IMR-90 (cell line): ENCODE measurements at regions not wholly inside any gene's neighbourhood (a gene's known extent, or its start where the extent isn't known, plus 50 kb on each side); places are given as distances from the start of the nearest gene placed in this dataset.

Source experiments
- ATAC-seq: fragments of 200-7000 bp; cut with Tn5 transposase; 2 replicates; pipeline ENCODE4 v1.9.1; 2020; ENCODE audit warnings: low read depth, mild to moderate bottlenecking, moderate library complexity
- BruUV-seq: library from RNA; stranded (reverse); fragments of 400-500 nt; replicated peaks from 2 replicates; lab custom pipeline; 2021; lab: Mats Ljungman, UMichigan
- CTCF ChIA-PET: fragments of 300-600 bp; formaldehyde crosslinking; extraction: SDS; loops from one replicate; lab custom pipeline; 2021; ENCODE audit warnings: antibody characterized with exemption; lab: Yijun Ruan, JAX
- POLR2A ChIA-PET: fragments of 300-600 bp; sonication (Branson Sonifier 250); formaldehyde crosslinking; loops from one replicate; lab custom pipeline; 2022; ENCODE audit warnings: antibody characterized with exemption; ENCODE audit not compliant: unreplicated experiment; lab: Charles Lee
- DNase-seq: peaks from one replicate; pipeline ENCODE4 v3.0.0; 2013
- H2AFZ ChIP-seq: replicated peaks from 2 replicates; pipeline ENCODE3; 2013; ENCODE audit warnings: low read length, mild to moderate bottlenecking; ENCODE audit not compliant: poor library complexity
- H2AK5ac ChIP-seq: 2 replicates; pipeline ENCODE4 v1.6.1; 2013; ENCODE audit warnings: low read depth, low read length, inconsistent platforms
- H2AK9ac ChIP-seq: replicated peaks from 2 replicates; pipeline ENCODE3; 2013; ENCODE audit warnings: mild to moderate bottlenecking, low read depth, low read length, moderate library complexity; ENCODE audit not compliant: poor library complexity
- H2BK120ac ChIP-seq: 2 replicates; pipeline ENCODE4 v1.6.1; 2013; ENCODE audit warnings: low read depth, low read length, inconsistent platforms
- H2BK15ac ChIP-seq: 3 replicates; pipeline ENCODE4 v1.6.1; 2013; ENCODE audit warnings: low read depth, low read length, inconsistent platforms
- H2BK20ac ChIP-seq: 2 replicates; pipeline ENCODE4 v1.6.1; 2013; ENCODE audit warnings: low read depth, mild to moderate bottlenecking, inconsistent platforms, low read length, moderate library complexity
- H2BK5ac ChIP-seq: 2 replicates; pipeline ENCODE4 v1.6.1; 2013; ENCODE audit warnings: mild to moderate bottlenecking, low read depth, low read length, inconsistent platforms; ENCODE audit not compliant: poor library complexity, severe bottlenecking
- H3K14ac ChIP-seq: replicated peaks from 2 replicates; pipeline ENCODE4 v1.6.1; 2013; ENCODE audit warnings: low read depth, low read length, inconsistent platforms
- H3K18ac ChIP-seq: 2 replicates; pipeline ENCODE4 v1.6.1; 2013; ENCODE audit warnings: low read depth, low read length, control low read depth
- H3K23ac ChIP-seq: 2 replicates; pipeline ENCODE4 v1.6.1; 2013; ENCODE audit warnings: low read depth, low read length, inconsistent platforms
- H3K27ac ChIP-seq: 2 replicates; pipeline ENCODE4 v1.5.1; 2013; ENCODE audit warnings: mild to moderate bottlenecking, control low read depth, low read length; ENCODE audit not compliant: insufficient read depth
- H3K27me3 ChIP-seq: 2 replicates; pipeline ENCODE4 v1.6.1; 2013; ENCODE audit warnings: low read length; ENCODE audit not compliant: control insufficient read depth, insufficient read depth
- H3K36me3 ChIP-seq: 2 replicates; pipeline ENCODE4 v1.6.1; 2013; ENCODE audit warnings: low read length, mixed read lengths; ENCODE audit not compliant: control insufficient read depth, insufficient read depth
- H3K4ac ChIP-seq: 2 replicates; pipeline ENCODE4 v1.6.1; 2013; ENCODE audit warnings: low read depth, low read length, inconsistent platforms
- H3K4me1 ChIP-seq: 2 replicates; pipeline ENCODE4 v1.6.1; 2013; ENCODE audit warnings: low read length, mixed read lengths; ENCODE audit not compliant: control insufficient read depth, insufficient read depth
- H3K4me2 ChIP-seq: 2 replicates; pipeline ENCODE4 v1.6.1; 2013; ENCODE audit warnings: low read depth, mild to moderate bottlenecking, control low read depth, low read length, moderate library complexity
- H3K4me3 ChIP-seq: 2 replicates; pipeline ENCODE4 v1.5.1; 2013; ENCODE audit warnings: low read depth, mild to moderate bottlenecking, control low read depth, low read length, moderate library complexity; ENCODE audit not compliant: insufficient read depth
- H3K56ac ChIP-seq: 2 replicates; pipeline ENCODE4 v1.6.1; 2013; ENCODE audit warnings: low read length, inconsistent platforms; ENCODE audit not compliant: insufficient read depth; ENCODE audit errors: extremely low read depth
- H3K79me1 ChIP-seq, 2 experiments: 2 replicates each; pipeline ENCODE4 v1.6.1; 2013; ENCODE audit warnings: low read length in 2 of 2, inconsistent platforms in 1 of 2, low read depth in 1 of 2
- H3K9ac ChIP-seq: 2 replicates; pipeline ENCODE4 v1.6.1; 2013; ENCODE audit warnings: low read depth, low read length, control low read depth
- H3K9me1 ChIP-seq: 2 replicates; pipeline ENCODE4 v1.6.1; 2013; ENCODE audit warnings: low read length, inconsistent platforms; ENCODE audit not compliant: insufficient read depth
- H3K9me3 ChIP-seq: 2 replicates; pipeline ENCODE4 v1.6.1; 2013; ENCODE audit warnings: low read length; ENCODE audit not compliant: control insufficient read depth, insufficient read depth
- H4K20me1 ChIP-seq: 2 replicates; pipeline ENCODE4 v1.6.1; 2013; ENCODE audit warnings: low read length, inconsistent platforms; ENCODE audit not compliant: insufficient read depth
- H4K5ac ChIP-seq: 2 replicates; pipeline ENCODE4 v1.6.1; 2013; ENCODE audit warnings: mild to moderate bottlenecking, low read depth, low read length, control low read depth
- H4K8ac ChIP-seq, 2 experiments: 2 replicates each; pipeline ENCODE4 v1.6.1; 2013; ENCODE audit warnings: low read depth in 2 of 2, low read length in 2 of 2, control low read depth in 1 of 2, inconsistent platforms in 1 of 2
- H4K91ac ChIP-seq: 2 replicates; pipeline ENCODE4 v1.6.1; 2013; ENCODE audit warnings: low read depth, low read length, inconsistent platforms; ENCODE audit not compliant: insufficient read depth
- CHD1 ChIP-seq: IDR thresholded peaks from 2 replicates; pipeline ENCODE4 v1.6.1; 2012; ENCODE audit warnings: low read depth, low read length, improper control_type of control experiment
- MXI1 ChIP-seq: IDR thresholded peaks from 2 replicates; pipeline ENCODE4 v1.6.1; 2012; ENCODE audit warnings: low read depth, mild to moderate bottlenecking, low read length, moderate library complexity, borderline replicate concordance
- RCOR1 ChIP-seq: IDR thresholded peaks from 2 replicates; pipeline ENCODE4 v1.6.1; 2012; ENCODE audit warnings: mild to moderate bottlenecking, low read length, improper control_type of control experiment; ENCODE audit not compliant: insufficient replicate concordance
- RFX5 ChIP-seq: IDR thresholded peaks from 2 replicates; pipeline ENCODE4 v1.8.0; 2012; ENCODE audit warnings: low read depth, mild to moderate bottlenecking, low read length, moderate library complexity
- WGBS, 2 experiments: methylation state at CpG; one replicate each; pipeline versions ENCODE4 v1.1.5 to v1.1.7; 2013; ENCODE audit warnings: missing lambda C conversion rate in 2 of 2; ENCODE audit not compliant: insufficient read length in 1 of 2; ENCODE audit errors: extremely low coverage in 2 of 2; 5-methylcytosine and 5-hydroxymethylcytosine counted together
- dilution Hi-C: fragments of 300-500 bp; cut with HindIII; formaldehyde crosslinking; loops from one replicate; pipeline ENCODE4 v1.14.3; 2018; ENCODE audit warnings: low sequenced_read_pairs; ENCODE audit not compliant: unreplicated experiment
- in situ Hi-C: fragments of 300-500 bp; cut with MboI; formaldehyde crosslinking; loops from 3 replicates; pipeline ENCODE4 v1.14.3; 2019; ENCODE audit warnings: low sequenced_read_pairs, inconsistent platforms, mixed read lengths
- intact Hi-C: fragments of 100-400 bp; cut with micrococcal nuclease; formaldehyde crosslinking; loops from 2 replicates; pipeline ENCODE4 v1.10.0; 2022

GRCh38 chr2:59884166-59884565 lies 669.3 kb downstream of the BCL11A start:
- TF ChIP-seq RFX5 (no peak), RCOR1 (no peak), MXI1 (no peak), CHD1 (no peak)
- 29% methylated on average over 1 of the region's 2 CpGs; no CpG with 5 or more reads in 1 of the 2 experiments for WGBS, 2 experiments
- Histone ChIP-seq H3K23ac (no peak overlapping the region), H3K14ac (no peak overlapping the region), H4K91ac (no peak overlapping the region), H3K4ac (no peak overlapping the region), H4K5ac (no peak overlapping the region), H2BK5ac (no peak overlapping the region), H3K9me1 (no peaks in the 10 kb centered on the region), H3K27me3 (no peaks in the 10 kb centered on the region), H3K36me3 (no peaks in the 10 kb centered on the region), H3K4me2 (no peak overlapping the region), H3K9ac (no peak overlapping the region), H2BK20ac (no peak overlapping the region), H3K27ac (no peak overlapping the region), H2BK15ac (no peak overlapping the region), H3K4me3 (no peak overlapping the region), H3K79me1 (no peaks in the 10 kb centered on the region), H4K8ac (no peak overlapping the region), H2AK5ac (no peak overlapping the region), H4K20me1 (no peaks in the 10 kb centered on the region), H3K4me1 (no peaks in the 10 kb centered on the region), H2AK9ac (no peak overlapping the region), H3K18ac (no peak overlapping the region), H2AFZ (no peak overlapping the region), H3K9me3 (no peaks in the 10 kb centered on the region; the same call in 1 of the 2 replicates), H3K56ac (no peak overlapping the region), H2BK120ac (no peak overlapping the region)
- BruUV-seq: no TSS peak
- intact Hi-C loops: no loop called here
- CTCF ChIA-PET: no interaction called here
- no peak for DNase-seq
- dilution Hi-C loops: no loop called here
- no peak for ATAC-seq
- in situ Hi-C loops: no loop called here
- POLR2A ChIA-PET: no interaction called here
